Activated B cell treated with CpG ODN at 0.5 μM for 24 hours (primary cell): ENCODE measurements at regions not wholly inside any gene's neighbourhood (a gene's known extent, or its start where the extent isn't known, plus 50 kb on each side); places are given as distances from the start of the nearest gene placed in this dataset.

Source experiments
- ATAC-seq: fragments of 200-7000 bp; cut with Tn5 transposase; one replicate; pipeline ENCODE4 v1.10.0; 2021; ENCODE audit warnings: low read depth, mild to moderate bottlenecking, moderate library complexity
- CTCF ChIA-PET: fragments of 350-600 bp; sonication (Branson Sonifier 250); formaldehyde crosslinking; loops from one replicate; lab custom pipeline; 2021; ENCODE audit warnings: antibody characterized with exemption; lab: Charles Lee
- POLR2A ChIA-PET: fragments of 350-600 bp; sonication (Branson Sonifier 250); formaldehyde crosslinking; loops from one replicate; lab custom pipeline; 2021; ENCODE audit warnings: antibody characterized with exemption; lab: Charles Lee
- DNase-seq: peaks from one replicate; pipeline ENCODE4 v3.0.0; 2022
- H3K27ac Mint-ChIP-seq: one replicate; pipeline ENCODE4 v1.8.0; 2020; ENCODE audit warnings: mixed read lengths
- H3K27me3 Mint-ChIP-seq: one replicate; pipeline ENCODE4 v1.8.0; 2021; ENCODE audit warnings: mixed read lengths
- H3K36me3 Mint-ChIP-seq: one replicate; pipeline ENCODE4 v1.8.0; 2021; ENCODE audit warnings: low read depth, mixed read lengths
- H3K4me1 Mint-ChIP-seq: one replicate; pipeline ENCODE4 v1.8.0; 2021; ENCODE audit warnings: mixed read lengths
- H3K4me3 Mint-ChIP-seq: one replicate; pipeline ENCODE4 v1.8.0; 2020; ENCODE audit warnings: mild to moderate bottlenecking, mixed read lengths
- H3K9me3 Mint-ChIP-seq: one replicate; pipeline ENCODE4 v1.8.0; 2020; ENCODE audit warnings: mixed read lengths
- intact Hi-C: fragments of 100-400 bp; cut with micrococcal nuclease; formaldehyde crosslinking; loops from one replicate; pipeline ENCODE4 v1.15.1; 2024
- TF ChIP-seq, protein P1 (sequence below): fragments of 200-600 bp; IDR thresholded peaks from one replicate; pipeline ENCODE4 v1.8.0; 2022; ENCODE audit warnings: antibody characterized with exemption, mild to moderate bottlenecking

DNA sequence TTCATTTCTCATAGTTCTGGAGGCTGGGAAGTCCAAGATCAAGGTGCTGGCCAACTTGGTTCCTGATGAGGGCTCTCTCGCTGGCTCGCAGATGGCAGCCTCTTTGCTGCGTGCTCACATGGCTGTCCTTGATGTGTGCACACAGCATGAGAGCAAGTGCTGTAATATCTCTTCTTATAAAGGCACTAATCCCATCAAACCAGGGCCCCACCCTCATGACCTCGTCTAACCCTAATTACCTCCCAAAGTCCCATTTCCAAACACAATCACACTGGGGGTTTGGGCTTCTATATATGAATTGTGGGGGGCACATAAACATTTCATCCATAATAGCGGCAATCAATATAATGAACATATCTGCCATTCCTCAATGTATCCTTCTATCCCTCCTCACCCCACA, 1062.1 kb downstream of the BRD1 start:
- CTCF ChIA-PET = no interaction called here
- POLR2A ChIA-PET = no interaction called here

DNA sequence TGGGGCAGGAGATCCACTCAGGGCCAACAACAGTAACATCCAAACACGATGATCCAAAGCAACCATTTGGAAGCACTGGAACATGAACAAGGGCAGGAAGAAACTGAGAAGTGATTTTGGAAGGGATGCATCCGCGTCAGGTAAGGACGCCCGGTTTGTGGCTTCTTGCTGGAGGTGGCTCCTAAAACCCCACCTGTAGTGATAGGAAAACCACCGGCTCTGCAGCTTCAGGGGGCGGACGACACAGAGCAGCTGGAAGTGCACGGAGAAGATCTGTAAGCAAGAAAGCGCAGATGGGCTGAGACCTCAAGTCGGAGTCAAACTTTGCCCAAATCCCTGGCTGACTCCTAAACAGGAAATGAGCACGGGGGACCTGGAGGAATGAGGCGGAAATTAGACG, 1066.1 kb downstream of the BRD1 start:
- POLR2A ChIA-PET = no interaction called here
- H3K4me1 Mint-ChIP-seq = no peaks in the 10 kb centered on the region
- ATAC-seq = no peak
- no peaks in the 10 kb centered on the region for H3K27me3 Mint-ChIP-seq
- CTCF ChIA-PET = no interaction called here
- no peak overlapping the region for H3K27ac Mint-ChIP-seq
- H3K36me3 Mint-ChIP-seq = no peaks in the 10 kb centered on the region
- TF ChIP-seq, protein P1, sequence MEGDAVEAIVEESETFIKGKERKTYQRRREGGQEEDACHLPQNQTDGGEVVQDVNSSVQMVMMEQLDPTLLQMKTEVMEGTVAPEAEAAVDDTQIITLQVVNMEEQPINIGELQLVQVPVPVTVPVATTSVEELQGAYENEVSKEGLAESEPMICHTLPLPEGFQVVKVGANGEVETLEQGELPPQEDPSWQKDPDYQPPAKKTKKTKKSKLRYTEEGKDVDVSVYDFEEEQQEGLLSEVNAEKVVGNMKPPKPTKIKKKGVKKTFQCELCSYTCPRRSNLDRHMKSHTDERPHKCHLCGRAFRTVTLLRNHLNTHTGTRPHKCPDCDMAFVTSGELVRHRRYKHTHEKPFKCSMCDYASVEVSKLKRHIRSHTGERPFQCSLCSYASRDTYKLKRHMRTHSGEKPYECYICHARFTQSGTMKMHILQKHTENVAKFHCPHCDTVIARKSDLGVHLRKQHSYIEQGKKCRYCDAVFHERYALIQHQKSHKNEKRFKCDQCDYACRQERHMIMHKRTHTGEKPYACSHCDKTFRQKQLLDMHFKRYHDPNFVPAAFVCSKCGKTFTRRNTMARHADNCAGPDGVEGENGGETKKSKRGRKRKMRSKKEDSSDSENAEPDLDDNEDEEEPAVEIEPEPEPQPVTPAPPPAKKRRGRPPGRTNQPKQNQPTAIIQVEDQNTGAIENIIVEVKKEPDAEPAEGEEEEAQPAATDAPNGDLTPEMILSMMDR = no peak
- no peak overlapping the region for H3K4me3 Mint-ChIP-seq
- no peak for DNase-seq
- H3K9me3 Mint-ChIP-seq = peaks cover 7% of the 10 kb centered on the region
- intact Hi-C loops = no loop called here

More for the DNA sequence above, 1062.1 kb downstream of the BRD1 start:
- DNase-seq (no peak), ATAC-seq (no peak)
- H3K9me3 Mint-ChIP-seq = peaks cover 15% of the 10 kb centered on the region
- TF ChIP-seq, protein P1 = no peak
- H3K27me3 Mint-ChIP-seq = no peaks in the 10 kb centered on the region
- no peak overlapping the region for H3K27ac Mint-ChIP-seq
- H3K4me3 Mint-ChIP-seq = no peak overlapping the region
- H3K36me3 Mint-ChIP-seq = no peaks in the 10 kb centered on the region
- intact Hi-C loops = no loop called here
- no peaks in the 10 kb centered on the region for H3K4me1 Mint-ChIP-seq

DNA sequence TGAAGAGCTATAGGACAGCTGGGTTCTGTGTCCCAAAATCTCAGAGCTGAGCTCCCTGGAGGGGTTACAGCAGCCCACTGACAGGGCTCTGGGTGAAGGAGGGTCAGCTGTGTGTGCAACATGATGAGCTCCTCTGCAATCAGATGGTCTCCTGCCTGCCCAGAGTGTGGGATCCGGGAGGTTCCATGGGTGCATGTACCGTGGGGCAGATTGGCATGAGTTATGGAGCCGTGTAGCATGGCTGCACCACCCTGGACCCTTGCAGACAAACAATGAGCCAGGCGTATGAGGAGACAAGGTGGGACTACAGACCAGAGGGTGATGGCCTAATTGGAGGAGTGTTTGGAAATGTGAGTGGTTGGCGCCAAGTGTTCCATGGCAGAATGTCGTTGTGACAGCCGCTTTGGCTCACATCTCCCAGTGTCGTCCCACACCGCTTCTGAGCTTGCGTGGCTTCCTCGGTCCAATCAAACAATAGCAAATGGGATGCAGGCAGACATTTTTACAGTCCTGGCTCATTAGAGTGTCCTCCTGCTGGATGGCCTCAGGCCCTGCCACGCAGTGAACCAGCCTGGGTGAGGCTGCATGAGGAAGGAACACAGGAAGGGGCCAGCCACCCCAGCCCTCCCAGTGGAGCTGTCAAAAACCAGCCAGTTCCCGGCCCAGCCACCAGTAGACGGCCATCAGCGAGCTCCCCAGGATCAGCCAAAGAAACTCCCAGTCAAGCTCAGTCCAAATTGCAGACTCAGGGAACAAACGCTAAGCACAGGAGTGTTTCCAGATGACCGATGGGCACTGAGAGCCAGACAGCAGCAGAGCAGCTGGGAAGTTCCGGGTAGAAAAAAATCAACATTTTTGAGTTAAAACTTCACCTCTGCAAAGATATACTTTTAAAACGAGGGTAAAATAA, 1066.9 kb downstream of the BRD1 start:
- CTCF ChIA-PET = no interaction called here
- no peaks in the 10 kb centered on the region for H3K27me3 Mint-ChIP-seq
- TF ChIP-seq, protein P1 = no peak
- ATAC-seq (no peak), DNase-seq (no peak)
- peaks cover 5% of the 10 kb centered on the region for H3K9me3 Mint-ChIP-seq
- H3K27ac Mint-ChIP-seq = no peak overlapping the region
- no peaks in the 10 kb centered on the region for H3K36me3 Mint-ChIP-seq
- no peaks in the 10 kb centered on the region for H3K4me1 Mint-ChIP-seq
- H3K4me3 Mint-ChIP-seq = no peak overlapping the region
- POLR2A ChIA-PET = no interaction called here
- intact Hi-C loops = no loop called here

DNA sequence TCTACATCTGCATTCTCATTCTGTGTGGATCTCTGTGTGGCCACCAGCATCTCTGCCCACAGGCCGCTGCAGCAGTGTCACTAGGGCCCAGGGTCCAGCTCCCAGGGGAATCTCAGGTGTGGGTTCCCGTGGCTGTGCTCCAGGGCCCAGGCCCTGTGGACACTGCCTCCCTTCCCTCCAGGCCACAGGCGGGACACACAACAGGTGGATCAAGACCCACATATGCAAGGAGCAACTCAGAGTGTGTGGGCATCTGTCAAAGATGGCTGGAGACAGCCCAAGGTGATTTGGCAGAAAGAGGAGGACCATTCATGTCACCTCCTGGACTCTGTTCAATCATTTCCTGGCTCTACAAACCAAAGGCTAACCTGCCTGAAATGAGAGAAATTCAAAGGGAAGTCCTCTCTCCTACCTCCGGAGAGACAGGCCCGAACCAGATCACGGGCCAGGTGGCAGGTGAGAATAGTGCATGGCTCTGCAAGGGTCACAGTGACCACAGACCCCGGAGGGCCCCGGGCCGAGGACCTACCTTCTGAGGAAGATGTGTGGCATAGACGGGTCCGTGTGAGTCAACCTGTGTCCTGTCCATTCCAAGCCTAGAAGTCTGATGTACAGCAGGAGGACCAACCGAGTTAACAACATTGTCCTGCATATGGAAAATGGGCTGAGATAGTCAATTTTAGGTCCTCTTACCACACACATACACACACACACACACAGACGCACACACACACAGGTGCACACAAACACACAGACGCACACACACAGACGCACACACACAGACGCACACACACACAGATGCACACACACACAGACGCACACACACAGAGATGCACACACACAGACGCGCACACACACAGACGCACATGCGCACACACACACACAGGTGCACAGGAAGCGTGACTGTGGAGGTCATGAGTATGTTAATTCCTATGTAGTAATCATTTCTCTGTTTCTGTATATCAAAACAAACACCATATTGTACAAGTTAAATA, 1068.5 kb downstream of the BRD1 start:
- H3K4me1 Mint-ChIP-seq = no peaks in the 10 kb centered on the region
- ChIA-PET CTCF (no interaction called here), POLR2A (no interaction called here)
- no peak overlapping the region for H3K4me3 Mint-ChIP-seq
- H3K9me3 Mint-ChIP-seq = no peaks in the 10 kb centered on the region
- TF ChIP-seq, protein P1 = no peak
- DNase-seq = no peak
- no peaks in the 10 kb centered on the region for H3K36me3 Mint-ChIP-seq
- H3K27me3 Mint-ChIP-seq = no peaks in the 10 kb centered on the region
- intact Hi-C loops = no loop called here
- H3K27ac Mint-ChIP-seq = no peak overlapping the region
- no peak for ATAC-seq
